ENCODE measurements at regions not wholly inside any gene's neighbourhood (a gene's known extent, or its start where the extent isn't known, plus 50 kb on each side); places are given as distances from the start of the nearest gene placed in this dataset.

- TF ChIP-seq CTCF (IDR thresholded peaks at IDR 0.05; ENCODE audit: insufficient read depth, low read depth, low read length), result no peak
- no peak for TF ChIP-seq EZH2 (IDR thresholded peaks at IDR 0.05; ENCODE audit: insufficient read depth, low read length)
Observed at GRCh38 chr5:21199087-21199486, 1211.1 kb upstream of the CDH18 start.
